Progenitor cell of endocrine pancreas (in vitro differentiated cells): ENCODE measurements at regions not wholly inside any gene's neighbourhood (a gene's known extent, or its start where the extent isn't known, plus 50 kb on each side); places are given as distances from the start of the nearest gene placed in this dataset.

Experiments used
- DNase-seq: peaks from one replicate; pipeline ENCODE4 v3.0.0; 2021; ENCODE audit warnings: low spot score; ENCODE audit not compliant: unreplicated experiment
- H3K27ac Mint-ChIP-seq: 2 replicates; pipeline ENCODE4 v1.8.0; 2021; ENCODE audit warnings: mild to moderate bottlenecking, moderate library complexity, mixed read lengths
- H3K27me3 Mint-ChIP-seq: 2 replicates; pipeline ENCODE4 v1.8.0; 2021; ENCODE audit warnings: mixed read lengths
- H3K36me3 Mint-ChIP-seq: 2 replicates; pipeline ENCODE4 v1.8.0; 2022; ENCODE audit warnings: mixed read lengths; ENCODE audit not compliant: insufficient read depth
- H3K4me1 Mint-ChIP-seq: 2 replicates; pipeline ENCODE4 v1.8.0; 2021; ENCODE audit warnings: low read depth, mixed read lengths
- H3K4me3 Mint-ChIP-seq: 2 replicates; pipeline ENCODE4 v1.8.0; 2021; ENCODE audit warnings: low read depth, mild to moderate bottlenecking, moderate library complexity, mixed read lengths
- H3K9me3 Mint-ChIP-seq: 2 replicates; pipeline ENCODE4 v1.8.0; 2021; ENCODE audit warnings: low read depth, mixed read lengths
- TF ChIP-seq, protein P1 (sequence below): fragments of 200-600 bp; sonication (generic); IDR thresholded peaks from one replicate; pipeline ENCODE4 v1.5.0; 2021; ENCODE audit warnings: antibody characterized with exemption, mild to moderate bottlenecking; ENCODE audit not compliant: unreplicated experiment

DNA sequence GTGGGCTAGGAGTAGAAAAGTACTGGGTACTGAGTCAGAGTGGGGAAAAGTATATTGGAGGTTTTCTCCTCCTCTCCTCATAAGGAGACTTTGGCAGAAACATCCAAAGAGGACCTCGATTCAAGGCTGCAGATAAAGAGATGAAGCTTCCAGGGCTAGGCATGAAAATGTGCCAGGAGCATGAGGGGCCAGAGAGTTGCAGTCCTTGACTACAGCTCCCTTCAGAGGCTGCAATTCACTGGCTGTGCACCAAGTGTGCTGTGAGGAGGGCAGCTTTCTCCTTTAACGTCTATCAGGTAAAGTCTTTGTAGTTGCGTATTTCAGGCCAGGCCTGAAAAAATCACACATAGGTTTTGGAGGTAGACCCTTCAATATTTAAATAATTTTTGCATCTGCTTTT, 174.9 kb upstream of the VEGFC start:
- no peaks in the 10 kb centered on the region for H3K36me3 Mint-ChIP-seq
- no peaks in the 10 kb centered on the region for H3K9me3 Mint-ChIP-seq
- no peak overlapping the region for H3K27ac Mint-ChIP-seq
- no peaks in the 10 kb centered on the region for H3K27me3 Mint-ChIP-seq
- TF ChIP-seq, protein P1, sequence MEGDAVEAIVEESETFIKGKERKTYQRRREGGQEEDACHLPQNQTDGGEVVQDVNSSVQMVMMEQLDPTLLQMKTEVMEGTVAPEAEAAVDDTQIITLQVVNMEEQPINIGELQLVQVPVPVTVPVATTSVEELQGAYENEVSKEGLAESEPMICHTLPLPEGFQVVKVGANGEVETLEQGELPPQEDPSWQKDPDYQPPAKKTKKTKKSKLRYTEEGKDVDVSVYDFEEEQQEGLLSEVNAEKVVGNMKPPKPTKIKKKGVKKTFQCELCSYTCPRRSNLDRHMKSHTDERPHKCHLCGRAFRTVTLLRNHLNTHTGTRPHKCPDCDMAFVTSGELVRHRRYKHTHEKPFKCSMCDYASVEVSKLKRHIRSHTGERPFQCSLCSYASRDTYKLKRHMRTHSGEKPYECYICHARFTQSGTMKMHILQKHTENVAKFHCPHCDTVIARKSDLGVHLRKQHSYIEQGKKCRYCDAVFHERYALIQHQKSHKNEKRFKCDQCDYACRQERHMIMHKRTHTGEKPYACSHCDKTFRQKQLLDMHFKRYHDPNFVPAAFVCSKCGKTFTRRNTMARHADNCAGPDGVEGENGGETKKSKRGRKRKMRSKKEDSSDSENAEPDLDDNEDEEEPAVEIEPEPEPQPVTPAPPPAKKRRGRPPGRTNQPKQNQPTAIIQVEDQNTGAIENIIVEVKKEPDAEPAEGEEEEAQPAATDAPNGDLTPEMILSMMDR, result no peak
- H3K4me1 Mint-ChIP-seq, result no peaks in the 10 kb centered on the region
- no peak for DNase-seq
- no peak overlapping the region for H3K4me3 Mint-ChIP-seq

DNA sequence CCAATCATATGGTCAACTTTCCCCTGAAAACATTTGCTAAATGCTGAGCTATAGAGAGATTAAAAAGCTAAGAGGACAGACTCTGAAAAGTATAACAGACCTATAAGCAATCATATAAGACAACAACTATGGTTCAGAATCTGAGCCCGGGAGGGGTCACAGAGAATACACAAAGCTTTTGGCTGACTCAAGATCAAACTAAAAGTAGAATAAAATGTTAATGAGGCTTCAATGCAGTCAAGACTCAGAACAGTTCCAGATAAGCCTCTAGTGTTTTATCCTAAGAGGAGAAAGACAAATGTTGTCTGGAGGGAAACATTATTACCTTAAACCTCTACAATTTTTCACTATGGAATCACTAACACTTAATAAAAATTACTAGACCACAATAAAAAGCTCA, 175.4 kb upstream of the VEGFC start:
- H3K36me3 Mint-ChIP-seq, result no peaks in the 10 kb centered on the region
- DNase-seq, result no peak
- no peaks in the 10 kb centered on the region for H3K4me1 Mint-ChIP-seq
- H3K9me3 Mint-ChIP-seq, result no peaks in the 10 kb centered on the region
- TF ChIP-seq, protein P1, result no peak
- no peaks in the 10 kb centered on the region for H3K27me3 Mint-ChIP-seq
- H3K27ac Mint-ChIP-seq, result no peak overlapping the region
- no peak overlapping the region for H3K4me3 Mint-ChIP-seq

DNA sequence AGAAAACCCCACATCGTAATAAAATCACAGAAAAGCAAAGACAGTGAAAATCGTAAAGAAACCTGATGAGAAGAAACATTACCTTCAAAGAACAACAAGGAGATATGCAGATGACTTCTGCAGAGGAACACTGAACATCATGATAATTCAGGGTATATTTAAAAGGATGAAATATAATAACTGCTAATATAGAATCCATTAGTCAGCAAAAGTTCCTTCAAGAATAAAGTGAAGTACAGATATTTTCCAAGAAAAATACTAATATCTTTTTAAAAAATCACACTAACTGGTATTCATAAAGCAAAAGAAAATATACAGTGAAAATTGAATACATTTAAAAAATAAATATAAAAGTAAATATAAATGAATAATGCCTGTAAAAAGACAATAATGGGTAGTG, 176.3 kb upstream of the VEGFC start:
- H3K9me3 Mint-ChIP-seq, result no peaks in the 10 kb centered on the region

DNA sequence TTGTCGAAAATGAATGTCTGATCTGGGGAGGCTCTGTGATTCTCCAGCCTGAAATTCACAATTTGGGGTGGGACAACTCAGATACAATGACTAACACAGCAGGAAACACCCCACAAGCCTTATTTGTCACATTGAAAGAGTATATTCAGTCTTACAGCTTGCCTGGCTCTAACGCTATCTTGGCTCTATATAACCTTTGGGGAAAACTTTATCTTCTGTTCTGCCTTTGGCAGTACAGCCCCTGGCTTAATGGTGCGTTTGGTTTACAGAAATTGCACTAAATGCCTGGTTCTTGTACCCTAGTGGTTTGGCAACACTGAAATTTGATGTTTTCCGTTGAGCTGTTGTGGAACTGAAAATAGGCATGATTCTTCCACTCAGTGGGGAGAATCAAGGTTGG, 178.1 kb upstream of the VEGFC start:
- Mint-ChIP-seq H3K27me3 (no peaks in the 10 kb centered on the region), H3K4me3 (no peak overlapping the region), H3K36me3 (no peaks in the 10 kb centered on the region), H3K4me1 (no peaks in the 10 kb centered on the region), H3K9me3 (no peaks in the 10 kb centered on the region), H3K27ac (no peak overlapping the region)
- TF ChIP-seq, protein P1, result no peak
- DNase-seq, result no peak

More for the DNA sequence above, 176.3 kb upstream of the VEGFC start:
- DNase-seq, result no peak
- TF ChIP-seq, protein P1, result no peak
- Mint-ChIP-seq H3K4me1 (no peaks in the 10 kb centered on the region), H3K36me3 (no peaks in the 10 kb centered on the region), H3K4me3 (no peak overlapping the region), H3K27ac (no peak overlapping the region), H3K27me3 (no peaks in the 10 kb centered on the region)

DNA sequence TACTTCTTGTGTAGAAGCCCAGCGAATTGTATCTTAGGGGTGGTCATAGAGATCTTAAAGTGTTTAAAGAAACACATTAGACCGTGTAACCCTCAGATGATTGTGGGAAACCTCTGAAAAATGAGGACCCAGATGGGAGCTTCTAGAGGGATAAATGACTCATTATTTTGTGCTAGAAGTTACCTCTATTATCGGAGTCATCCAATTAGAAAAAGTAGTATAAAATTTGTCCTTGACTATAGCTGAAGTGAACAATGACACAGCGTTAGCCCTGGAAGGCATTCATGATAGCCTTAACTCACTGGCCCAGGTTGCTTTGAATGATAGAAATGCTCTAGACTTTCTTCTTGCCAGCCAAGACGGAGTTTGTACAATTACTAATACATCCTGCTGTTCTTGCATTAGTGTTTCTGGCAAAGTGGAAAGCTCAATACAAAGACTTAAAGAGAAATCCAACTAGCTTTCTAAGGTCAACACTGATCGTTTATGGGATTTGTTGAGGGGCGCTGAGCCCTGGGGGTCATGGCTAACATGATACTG, 178.9 kb upstream of the VEGFC start:
- Mint-ChIP-seq H3K9me3 (no peaks in the 10 kb centered on the region), H3K36me3 (no peaks in the 10 kb centered on the region), H3K27ac (no peak overlapping the region), H3K27me3 (no peaks in the 10 kb centered on the region), H3K4me1 (no peaks in the 10 kb centered on the region), H3K4me3 (no peak overlapping the region)
- DNase-seq, result no peak
- TF ChIP-seq, protein P1, result no peak
